NCI-H446 (cell line): ENCODE measurements at regions not wholly inside any gene's neighbourhood (a gene's known extent, or its start where the extent isn't known, plus 50 kb on each side); places are given as distances from the start of the nearest gene placed in this dataset.
"Not testable (repeated sequence)": the region's sequence is repeated elsewhere in the genome, so short reads cannot be mapped to it uniquely, and the experiment has no call there.

Experiments used
- DNase-seq, 2 experiments: peaks; one replicate each; lab custom pipeline; 2025; lab: John Stamatoyannopoulos, UW

DNA sequence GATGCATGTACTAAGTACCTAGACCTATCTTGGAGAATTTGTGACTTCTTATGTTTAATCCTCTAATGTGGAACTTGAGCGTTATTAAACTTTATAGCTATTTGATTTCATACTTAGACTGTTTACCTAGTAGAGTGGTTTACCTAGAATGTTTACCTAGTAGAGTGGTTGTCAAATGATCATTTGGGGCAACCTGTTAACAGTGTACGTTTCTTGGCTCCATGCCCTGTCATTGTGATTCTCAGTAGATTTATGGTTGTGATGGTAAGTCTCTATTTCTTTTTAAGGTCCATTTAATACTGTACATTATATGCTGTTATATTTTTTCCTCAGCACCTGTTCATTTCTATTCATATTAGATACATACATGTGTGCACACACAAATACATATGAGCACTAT, 233.0 kb upstream of the MAD2L1 start:
- DNase-seq: no peak

DNA sequence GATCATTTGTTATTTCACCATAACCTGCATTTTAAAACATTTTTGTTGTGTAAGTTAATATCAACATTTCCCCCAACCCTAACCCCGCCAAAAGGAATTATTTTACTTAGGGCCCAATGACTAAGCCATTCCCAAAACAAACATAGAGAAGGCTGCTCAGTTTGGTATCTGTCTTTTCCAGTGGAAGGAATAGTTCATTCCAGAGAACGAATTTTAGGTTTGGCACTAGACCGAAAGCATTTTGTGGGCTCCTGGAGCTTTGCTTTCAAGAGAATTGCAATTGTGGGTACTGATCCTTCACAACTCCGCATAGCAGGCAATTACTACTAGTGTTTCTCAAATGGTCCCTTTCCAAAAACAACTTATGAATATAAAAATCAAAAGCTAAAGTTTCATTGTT, 226.7 kb upstream of the MAD2L1 start:
- peak in 1 of 2 experiments; percentile 9 for DNase-seq

DNA sequence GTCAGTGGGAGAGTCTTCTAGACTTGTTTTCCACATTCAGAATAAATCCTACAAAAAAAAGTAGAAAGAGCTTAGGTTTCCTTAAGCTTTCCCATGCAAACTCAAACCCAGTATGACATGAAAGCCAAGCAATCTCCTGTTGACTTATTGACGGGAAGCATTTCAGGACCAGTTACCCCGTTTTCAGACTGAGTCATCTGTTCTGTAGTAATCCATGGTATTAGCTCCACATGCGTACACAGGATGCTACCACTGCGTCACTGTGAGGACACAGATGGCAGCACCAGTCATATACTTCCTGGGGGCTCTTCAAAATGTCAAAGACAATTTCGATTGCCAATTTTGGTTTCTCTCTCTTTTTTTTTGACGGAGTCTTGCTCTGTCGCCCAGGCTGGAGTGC, 224.9 kb upstream of the MAD2L1 start:
- DNase-seq: no peak

DNA sequence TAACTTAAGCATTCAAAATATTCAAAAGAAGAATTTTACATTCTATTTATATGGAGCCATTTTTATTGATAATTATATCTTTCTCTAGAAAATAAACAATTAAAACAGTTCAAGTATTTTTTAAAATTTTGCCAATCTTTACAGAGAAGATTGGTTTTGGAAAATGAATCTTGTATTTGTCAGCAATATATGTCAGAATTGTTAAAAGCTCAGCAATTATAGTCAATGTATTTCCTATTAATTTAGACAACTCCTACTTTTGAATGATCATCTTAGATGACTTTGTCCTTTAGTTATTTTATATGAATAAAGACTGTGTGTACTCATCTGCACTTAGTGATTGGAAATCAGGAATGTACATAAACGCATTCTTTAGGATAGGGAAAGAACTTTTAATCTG, 223.9 kb upstream of the MAD2L1 start:
- no peak for DNase-seq

DNA sequence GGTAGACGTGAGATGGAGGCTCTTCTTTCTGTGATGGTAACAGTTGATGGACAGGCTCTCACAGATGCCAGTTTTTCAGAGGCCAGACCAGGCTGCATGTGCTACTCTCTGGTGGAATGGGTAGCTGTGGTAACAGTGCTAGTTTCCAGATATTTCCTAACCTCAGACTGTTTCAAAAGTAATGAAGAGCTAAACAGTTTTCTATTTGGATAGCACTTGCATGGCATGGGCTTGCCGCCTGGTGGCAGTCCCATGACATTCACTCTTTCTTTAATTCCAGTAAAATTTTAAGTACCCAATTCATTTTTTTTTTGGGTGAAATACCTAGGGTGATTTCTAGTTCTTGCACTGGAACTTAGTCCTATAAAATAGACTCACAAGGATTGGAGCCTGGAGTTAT, 220.2 kb upstream of the MAD2L1 start:
- DNase-seq: no peak

DNA sequence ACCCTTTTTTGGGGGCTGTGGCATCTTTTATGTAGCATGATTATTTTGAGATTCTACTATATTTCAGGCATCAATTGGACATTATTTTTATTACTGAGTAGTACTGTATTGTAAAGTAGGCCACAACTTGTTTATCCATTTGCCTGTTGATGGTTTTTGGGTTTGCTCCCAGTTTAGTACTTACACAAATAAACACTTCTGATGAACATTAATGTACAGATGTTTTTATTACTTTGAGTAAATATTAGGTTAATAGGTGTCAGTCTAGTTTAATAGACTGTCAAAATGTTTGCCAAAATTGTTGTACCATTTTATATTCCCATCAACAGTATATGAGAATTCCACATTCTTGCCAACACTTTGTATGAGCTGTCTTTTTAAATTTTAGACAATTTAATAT, 214.9 kb upstream of the MAD2L1 start:
- DNase-seq: no peak

GRCh38 chr4:120277391-120277790, 210.7 kb upstream of the MAD2L1 start:
- DNase-seq: no peak

DNA sequence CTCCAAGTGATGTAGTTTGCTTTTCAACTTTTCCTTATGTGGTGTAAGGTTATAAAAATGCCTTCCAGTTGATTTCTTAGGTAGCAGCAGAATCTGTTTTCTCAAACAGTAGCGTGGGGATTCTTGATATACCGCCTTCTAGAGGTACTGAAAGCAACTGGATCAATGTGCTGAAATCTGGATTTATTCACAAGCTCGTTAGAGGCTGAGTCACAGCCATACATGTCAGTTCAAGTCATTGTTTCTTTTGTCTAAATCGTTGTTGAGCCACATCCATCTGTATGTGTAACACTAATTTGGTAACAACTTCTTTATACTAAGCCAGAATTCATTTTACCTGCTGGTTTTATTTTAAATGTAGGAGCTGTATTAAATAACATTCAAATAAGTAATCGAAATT, 200.0 kb upstream of the MAD2L1 start:
- no peak for DNase-seq

DNA sequence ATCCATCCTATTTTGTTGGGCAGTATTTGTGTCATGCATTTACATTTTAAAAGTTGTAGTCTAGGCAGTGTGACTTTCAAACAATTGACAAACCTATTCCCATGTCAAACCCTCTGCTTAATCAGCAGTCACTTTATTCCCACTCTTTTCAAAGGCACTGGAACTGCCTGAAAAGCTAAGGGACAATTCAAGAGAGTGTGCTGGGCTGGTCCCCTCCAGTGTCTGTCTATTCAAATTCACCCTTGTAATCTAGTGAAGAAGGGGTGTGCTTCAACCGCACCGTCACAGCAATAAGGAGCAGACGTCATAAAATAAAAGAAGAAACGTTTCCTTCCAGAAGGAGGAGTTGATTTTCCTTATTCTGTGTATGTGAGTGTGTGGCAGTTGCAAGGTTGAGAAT, 197.0 kb upstream of the MAD2L1 start:
- no peak for DNase-seq

GRCh38 chr4:120261117-120261516, 194.5 kb upstream of the MAD2L1 start:
- DNase-seq: no peak

GRCh38 chr4:120256112-120256775, 189.6 kb upstream of the MAD2L1 start:
- DNase-seq: not testable (repeated sequence)

GRCh38 chr4:120238277-120238973, 171.8 kb upstream of the MAD2L1 start:
- DNase-seq: no peak

GRCh38 chr4:120236873-120237272, 170.2 kb upstream of the MAD2L1 start:
- DNase-seq: no peak

GRCh38 chr4:120232050-120232449, 165.4 kb upstream of the MAD2L1 start:
- no peak for DNase-seq

- DNase-seq: no peak
Observed at GRCh38 chr4:120228086-120228485, 161.4 kb upstream of the MAD2L1 start.

DNA sequence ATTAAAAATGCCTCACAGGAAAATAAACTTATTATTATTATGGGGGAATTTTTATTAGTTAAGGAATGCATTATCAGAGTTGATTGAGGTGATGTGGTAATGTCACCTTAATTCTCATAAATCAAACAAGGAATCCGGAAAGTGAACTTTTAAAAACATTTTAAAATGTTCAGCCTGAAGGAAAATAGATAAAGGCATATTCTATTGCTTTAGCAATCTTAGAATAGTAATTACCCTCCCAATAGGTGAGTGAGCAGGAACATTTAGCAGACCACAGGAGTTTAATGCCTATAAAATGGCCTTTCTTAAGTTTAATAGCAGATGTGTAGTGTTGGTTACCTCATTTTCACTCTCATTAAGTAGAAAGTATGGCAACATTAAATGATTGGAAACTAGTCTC, 160.9 kb upstream of the MAD2L1 start:
- DNase-seq: no peak

GRCh38 chr4:120225527-120225926, 158.9 kb upstream of the MAD2L1 start:
- no peak for DNase-seq

GRCh38 chr4:120218981-120219380, 152.3 kb upstream of the MAD2L1 start:
- no peak for DNase-seq

GRCh38 chr4:120215350-120215749, 148.7 kb upstream of the MAD2L1 start:
- DNase-seq: no peak

DNA sequence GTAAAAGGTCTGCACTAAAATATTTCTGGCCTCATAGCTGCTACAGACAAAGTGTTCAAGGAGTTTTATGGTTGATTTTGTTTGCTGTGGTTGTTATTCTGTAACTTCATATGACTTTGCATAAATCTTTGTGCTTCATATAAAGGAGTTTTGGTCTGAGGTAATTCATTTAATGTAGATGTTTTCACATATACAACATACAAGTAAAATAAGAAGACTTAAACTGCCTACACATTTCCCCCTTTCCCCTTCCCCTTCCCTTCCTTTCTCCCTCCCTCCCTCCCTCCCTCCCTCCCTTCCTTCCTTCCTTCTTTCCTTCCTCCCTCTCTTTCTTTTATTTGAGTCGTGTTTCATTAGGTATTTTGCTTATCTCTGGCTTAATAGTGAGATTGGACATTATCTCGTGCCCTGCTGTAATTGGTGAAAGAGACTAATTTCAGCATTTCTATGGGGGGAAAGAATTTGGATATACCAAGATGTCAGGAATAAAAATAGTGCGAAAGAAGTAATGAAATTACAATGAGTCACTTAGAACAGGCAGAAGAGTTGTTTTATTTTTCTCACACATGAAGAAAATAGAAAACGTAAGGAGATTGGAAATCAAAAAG, 144.9 kb upstream of the MAD2L1 start:
- DNase-seq: no peak

GRCh38 chr4:120209706-120210105, 143.1 kb upstream of the MAD2L1 start:
- DNase-seq: no peak

DNA sequence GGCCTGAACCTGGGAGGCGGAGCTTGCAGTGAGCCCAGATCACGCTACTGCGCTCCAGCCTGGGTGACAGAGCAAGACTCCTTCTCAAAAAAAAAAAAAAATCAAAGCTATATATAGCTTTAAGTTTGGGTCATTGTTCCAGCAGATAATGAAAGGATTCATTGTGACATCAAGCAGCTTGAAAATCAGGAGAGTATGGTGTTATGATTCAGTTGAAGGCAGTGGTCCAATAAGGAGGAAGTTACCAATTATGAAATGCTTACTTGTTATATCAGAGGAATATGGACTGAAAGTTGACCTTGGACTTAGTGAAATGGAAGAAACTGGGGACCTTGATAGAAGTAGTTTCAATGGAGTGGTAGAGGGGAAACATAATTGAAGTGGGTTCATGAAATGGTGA, 140.4 kb upstream of the MAD2L1 start:
- DNase-seq: no peak

GRCh38 chr4:120202222-120202621, 135.6 kb upstream of the MAD2L1 start:
- DNase-seq: no peak
